Right forelimb (tissue), 1 donor: ENCODE measurements at regions not wholly inside any gene's neighbourhood (a gene's known extent, or its start where the extent isn't known, plus 50 kb on each side); places are given as distances from the start of the nearest gene placed in this dataset.
"Not testable (repeated sequence)": the region's sequence is repeated elsewhere in the genome, so short reads cannot be mapped to it uniquely, and the experiment has no call there.

Source experiments
- DNase-seq: peaks from one replicate; pipeline ENCODE4 v3.0.0-alpha.2; 2018

DNA sequence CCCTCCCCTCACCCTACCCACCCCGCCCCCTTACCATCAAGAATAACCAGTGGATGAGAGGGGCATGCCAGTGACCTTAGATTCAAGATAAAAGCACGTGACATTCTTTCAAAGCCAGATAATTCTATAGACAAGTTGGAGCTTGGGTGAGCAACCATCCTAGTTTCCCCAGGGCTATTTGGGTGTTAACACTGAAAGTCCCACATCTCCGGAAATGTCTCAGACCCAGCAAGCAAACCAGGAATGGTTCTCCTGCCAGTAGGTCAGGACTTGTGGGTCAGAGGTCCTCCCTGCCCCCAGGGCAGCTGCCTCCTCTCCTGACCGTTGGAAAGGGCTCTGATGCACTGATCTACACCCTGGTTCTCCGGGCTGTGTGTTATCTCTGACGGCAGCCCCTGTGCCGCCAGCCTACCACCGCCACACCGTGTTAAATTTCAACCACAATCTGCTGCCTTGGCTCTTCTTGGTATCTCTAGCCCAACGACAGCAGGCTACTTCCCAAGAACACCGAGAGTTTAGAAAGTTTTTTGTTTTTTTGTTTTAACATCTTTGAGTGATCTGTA is 287.0 kb downstream of the BCL2L11 start:
- not testable (repeated sequence) for DNase-seq

DNA sequence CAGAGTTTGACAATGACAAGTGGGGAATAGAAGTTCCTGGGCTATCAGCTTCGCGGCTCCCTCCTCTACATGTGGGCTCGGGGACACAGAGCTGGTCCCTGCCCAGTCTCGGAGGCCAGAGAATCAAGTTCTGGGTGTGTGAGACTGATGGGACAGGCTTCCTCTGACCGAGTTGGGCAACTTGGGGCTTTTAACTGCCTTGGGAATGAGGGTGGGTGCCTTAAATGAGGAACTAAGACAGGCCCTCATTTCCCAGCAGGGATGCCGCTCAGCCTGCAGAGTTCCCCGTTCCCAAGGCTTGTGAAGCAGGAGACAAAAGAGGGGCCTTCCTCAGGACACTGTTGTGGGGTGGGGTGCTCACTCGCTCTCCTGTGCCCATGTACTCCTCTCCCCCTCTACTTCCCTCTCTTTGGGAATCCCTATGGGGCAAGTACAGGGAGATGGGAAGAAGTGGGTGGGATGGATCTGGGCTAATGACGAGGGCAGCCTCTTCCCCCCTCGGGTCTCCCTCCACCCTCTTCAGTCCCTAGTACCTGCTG is 290.2 kb downstream of the BCL2L11 start:
- not testable (repeated sequence) for DNase-seq

DNA sequence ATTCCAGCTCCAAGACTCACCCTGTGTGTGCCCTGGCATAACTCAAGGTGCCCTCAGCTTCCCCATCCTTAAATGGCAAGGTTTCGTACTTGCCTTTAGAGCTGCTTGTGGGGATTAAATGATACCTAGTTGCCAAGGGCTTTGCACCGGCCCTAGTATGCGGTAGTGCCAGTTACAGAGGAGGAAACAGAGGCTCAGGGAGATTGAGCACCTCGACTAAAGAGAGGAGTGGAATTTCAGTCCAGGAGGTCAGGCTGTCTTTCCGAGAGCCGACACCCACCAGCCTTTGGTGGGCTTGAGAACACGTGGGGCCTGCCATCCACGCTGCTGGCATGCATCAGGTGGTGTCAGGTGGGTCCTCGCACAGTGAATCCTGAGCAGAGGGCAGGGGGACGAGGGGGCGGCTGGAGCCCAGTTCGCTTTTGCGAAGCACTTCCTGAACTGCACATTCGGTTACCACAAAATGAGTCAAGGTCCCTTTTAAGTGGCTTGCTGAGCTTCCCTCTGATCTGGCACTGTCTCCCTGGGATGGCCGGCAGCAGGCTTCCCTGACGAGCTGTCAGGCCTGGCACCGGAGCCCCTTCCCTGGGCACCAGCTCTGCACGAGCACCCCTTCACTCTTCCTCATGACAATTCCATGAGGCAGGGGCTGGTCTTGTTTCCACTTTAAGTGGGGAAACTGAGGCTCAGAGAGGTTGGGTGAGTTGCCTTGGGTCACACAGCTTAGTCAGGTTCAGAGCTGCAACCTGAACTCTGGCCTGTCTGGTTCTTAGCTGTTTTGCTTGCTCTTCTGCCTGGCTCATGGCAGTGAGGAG is 291.4 kb downstream of the BCL2L11 start:
- not testable (repeated sequence) for DNase-seq

DNA sequence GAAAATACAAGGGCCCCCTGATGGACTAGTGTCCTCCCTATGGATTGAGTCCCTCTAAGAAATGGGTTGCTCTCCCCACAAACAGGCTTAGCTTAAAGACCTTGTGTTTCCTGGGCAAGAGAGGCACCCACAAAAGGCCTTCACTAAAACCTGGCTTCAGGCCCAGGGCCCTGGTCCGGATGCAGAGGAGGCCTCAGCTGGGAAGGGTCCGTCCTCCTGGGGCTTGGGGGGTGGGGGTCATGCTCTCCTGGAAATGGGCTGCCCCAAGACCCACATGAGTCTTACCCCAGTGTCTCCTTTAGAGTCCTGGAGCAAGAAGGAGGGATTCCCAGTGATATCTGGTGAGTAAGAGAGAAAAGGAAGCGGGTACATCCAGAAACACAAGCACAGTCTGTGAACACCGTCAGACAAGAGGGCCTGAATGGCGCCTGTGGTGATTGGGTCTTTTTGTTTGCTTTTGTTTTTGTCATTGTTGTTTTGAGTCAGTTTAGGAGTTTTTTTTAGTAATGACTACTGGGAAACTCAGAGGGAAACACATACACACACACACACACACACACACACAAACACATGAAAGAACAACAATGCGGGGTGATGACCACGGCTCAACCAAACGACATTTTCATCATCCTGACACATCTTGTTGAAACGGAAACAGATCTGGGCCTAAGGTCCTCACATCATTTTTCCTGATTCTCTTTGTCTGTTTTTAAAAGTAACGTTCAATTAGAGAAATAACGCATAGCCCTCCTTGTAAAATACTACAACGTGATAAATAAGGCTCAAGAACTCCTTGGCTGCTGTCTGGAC is 292.3 kb downstream of the BCL2L11 start:
- not testable (repeated sequence) for DNase-seq

DNA sequence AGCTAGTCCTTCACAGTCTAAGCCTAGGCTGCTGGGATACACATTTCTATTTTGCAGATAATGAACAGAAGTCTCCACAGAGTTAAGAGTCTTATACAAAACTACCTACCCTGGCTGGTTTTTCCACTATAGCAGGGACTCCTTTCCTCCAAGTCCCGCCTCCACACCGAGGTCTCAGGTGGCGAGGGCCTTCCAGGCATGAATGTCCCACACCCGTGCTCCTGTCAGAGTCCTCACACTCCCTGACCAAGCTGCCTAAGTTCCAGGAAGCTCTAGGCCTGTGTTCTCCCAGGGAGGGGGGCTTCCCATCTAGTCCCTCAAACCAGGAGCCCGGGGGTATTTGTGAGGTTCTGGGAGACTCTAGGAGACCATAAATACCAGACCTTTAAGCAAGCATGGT is 293.2 kb downstream of the BCL2L11 start:
- DNase-seq = not testable (repeated sequence)

DNA sequence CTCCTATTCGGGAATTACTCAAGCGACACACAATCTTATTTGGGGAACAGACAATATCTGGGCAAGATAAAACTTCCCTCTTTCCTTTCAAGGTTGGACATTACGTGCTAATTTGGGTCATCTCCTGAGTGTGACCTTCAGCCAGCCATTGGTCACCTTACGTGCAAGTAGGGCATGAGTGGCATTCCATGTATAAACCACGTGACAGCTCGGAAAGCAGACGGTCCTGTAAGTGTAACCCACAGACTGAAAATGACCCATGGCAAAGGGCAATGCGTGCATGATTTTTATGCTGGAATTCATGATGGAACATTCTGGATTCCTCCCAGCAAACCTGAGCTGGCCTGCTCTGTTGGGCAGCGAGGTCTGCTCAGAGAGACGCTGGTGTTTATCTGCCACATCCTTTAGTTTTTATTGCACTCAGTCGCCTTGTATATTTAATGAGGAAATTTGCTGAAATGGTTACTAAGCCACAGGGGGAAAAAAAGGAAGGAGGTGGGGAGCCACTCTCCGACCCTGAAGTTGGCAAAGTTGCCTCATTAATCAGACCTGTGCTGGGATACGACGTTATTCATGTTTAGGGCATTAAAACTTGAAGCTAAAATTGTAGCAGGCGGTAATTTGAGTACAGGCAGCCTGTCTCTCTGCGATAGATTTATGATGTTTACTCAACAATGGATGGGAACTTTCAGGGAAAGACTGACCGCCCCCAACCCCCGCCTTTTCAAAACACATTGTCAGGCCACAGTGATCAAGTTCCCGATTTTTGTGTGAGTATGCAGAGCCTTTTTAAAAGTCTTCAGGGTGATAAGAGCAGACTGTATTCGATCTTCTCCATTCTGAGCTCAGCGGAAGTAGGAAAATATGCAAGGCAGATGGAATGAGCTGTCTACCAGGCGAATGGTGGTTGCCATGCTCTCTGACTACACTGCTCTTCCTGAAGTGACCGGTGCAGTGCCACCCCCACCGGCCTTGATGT is 295.3 kb downstream of the BCL2L11 start:
- DNase-seq = not testable (repeated sequence)

DNA sequence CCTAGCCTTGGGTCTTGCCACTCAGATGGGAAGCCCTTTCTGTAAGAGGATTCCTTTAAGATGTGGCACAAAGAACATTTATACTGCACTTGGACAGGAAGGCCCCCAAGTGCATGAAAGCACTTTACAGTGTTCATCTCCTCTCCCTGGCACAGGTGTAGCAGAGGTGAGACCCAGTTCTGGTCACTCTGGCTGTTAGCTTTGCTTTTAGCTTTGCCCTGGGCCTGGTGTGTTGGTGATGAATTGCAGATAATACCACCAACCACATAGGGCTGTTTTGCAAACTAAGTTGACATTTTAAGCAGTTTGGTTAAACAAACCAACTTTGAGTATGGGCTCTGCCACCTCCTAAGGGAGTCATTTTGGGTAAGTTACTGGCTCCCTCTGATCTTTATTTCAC is 296.3 kb downstream of the BCL2L11 start:
- DNase-seq = not testable (repeated sequence)

DNA sequence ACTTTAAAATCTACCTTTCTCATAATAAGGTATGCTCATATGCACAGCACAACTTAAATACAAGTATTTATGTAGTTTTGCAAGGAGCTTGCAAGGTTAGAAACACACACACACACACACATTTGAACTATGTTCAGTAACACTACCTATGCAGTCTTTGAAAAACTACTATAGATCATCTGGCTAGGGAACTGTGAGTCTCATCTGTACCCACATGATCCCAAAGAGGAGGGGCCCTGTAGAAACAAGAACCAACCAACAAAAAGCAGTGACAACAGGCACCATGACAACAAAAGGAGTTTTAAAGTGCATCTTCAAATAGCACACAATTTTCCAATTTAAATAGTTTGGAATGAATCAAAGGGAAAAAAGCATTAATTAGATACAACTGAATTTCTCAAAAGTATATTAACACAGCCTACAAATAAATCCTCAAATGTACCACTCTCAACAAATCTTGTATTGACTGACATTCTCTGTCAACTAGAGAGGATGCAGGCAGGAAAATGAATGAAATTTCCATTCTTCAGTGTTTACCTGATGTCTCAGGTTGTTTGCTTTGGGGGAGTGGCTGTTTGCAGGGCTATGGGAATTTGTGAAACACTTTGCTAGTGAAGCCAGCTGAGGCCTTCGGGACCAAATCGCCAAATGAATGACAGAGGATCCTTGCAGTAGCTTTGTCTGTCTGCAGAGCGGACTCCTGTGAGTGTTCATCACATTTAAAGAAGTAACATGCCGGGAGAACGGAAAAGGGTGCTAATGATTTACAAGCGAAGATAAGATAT is 297.6 kb downstream of the BCL2L11 start:
- DNase-seq = not testable (repeated sequence)

DNA sequence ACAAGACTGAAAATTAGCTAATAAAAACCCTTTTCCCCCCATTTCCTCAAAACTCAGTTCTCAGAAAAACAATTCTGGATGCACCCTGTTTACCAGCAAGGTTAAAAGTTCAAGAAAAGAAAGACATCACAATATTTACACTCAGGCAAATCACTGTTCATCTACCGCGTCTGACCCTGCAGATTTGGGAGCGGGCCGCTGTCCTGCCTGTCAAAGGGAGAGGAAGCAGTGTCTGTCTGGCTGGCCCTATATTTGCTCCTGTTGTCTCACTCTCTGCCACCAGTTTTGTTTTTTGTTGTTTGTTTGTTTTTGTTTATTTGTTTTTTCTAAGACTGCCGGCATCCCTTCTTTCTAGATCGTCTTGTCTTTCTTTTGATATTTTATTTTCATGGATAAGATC is 299.4 kb downstream of the BCL2L11 start:
- not testable (repeated sequence) for DNase-seq

DNA sequence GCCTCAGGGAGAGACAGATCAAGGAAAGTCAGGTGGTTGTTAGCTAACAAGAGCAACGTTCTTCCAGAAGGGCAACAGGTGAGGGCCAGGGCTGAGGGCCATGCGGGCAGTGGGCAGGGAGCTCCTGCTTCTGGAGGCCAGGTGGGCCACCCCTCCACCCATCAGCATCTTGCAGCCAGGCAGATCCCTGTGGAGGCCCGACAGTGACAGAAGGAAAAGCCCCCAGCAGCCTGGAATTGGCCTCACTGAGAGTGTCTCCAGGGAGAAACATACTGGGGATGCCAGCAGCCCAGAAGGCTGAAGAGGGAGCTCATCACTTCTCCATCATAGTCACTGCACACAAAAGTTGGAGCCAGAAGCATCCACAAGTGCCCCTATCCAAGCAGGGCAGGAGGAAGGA is 300.1 kb downstream of the BCL2L11 start:
- not testable (repeated sequence) for DNase-seq

DNA sequence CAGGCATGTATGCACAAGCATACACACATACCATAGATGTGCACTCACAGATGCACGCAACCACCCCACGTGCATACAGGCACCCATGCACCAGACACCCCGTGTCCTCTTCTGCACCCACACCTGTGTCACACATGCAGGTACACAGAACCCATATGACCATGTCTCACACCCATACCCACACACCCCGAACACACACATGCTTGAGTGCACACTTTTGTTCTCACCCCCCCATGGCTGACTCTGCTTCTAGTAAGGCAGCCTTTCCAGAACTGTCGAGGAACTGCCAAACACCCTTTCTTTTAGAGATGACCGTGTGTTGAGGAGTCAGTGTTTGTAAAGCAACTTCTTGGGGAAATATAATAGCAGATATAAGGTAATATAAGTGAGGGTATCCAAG is 301.2 kb downstream of the BCL2L11 start:
- DNase-seq = not testable (repeated sequence)

DNA sequence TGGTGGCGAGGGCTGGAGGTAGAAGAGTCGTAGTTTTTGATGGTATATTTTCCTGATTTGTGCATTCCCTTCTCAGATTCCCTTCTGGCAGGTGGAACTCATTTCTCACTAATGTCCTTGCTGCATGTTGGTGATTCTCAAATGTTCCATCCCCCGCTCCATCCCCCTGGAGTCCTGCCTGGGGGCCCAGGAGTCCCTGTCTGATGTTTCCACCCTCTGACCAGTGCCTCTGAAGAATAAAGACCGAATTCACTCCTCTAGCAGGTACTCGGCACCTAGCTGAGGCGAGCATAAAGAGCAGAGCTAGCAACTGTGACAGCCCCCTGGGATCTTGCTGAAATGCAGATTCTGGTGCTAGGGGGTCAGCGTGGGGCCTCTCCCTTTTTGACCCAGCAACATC is 301.8 kb downstream of the BCL2L11 start:
- DNase-seq = not testable (repeated sequence)

DNA sequence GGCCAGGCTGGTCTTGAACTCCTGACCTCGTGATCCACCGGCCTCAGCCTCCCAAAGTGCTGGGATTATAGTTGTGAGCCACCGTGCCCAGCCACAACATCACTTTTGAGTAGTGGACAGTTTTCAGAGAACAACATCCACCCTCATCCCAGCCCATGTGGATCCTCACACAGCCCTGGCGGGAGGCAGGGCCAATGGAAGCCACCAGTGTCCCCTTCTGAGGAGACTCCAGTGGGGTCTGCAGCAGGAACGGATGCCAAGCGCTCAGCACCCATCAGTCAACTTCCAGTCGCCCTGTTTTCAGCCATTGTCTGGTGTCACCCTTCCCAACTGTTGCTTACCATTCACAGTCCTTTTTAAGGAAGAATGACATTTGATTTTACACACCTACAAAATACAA is 302.5 kb downstream of the BCL2L11 start:
- not testable (repeated sequence) for DNase-seq

DNA sequence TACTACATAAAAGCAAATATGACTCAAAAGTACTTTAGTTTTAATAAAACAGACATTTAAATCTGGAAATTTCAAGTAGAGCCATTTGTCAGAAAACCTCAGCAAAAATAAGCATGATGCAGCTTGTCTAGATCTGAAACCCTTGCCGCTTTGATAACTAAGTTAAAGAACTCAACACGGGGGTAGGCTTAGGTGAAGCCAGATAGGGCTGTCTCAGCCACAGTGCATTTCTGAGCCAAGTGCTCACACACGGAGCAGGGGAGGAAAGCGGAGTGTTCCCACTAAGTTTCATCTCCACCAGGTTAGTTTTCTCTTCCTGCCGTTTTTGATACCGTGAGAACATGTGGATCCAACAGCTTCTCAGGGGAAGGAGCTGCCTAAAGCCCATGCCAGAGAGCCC is 303.5 kb downstream of the BCL2L11 start:
- not testable (repeated sequence) for DNase-seq

DNA sequence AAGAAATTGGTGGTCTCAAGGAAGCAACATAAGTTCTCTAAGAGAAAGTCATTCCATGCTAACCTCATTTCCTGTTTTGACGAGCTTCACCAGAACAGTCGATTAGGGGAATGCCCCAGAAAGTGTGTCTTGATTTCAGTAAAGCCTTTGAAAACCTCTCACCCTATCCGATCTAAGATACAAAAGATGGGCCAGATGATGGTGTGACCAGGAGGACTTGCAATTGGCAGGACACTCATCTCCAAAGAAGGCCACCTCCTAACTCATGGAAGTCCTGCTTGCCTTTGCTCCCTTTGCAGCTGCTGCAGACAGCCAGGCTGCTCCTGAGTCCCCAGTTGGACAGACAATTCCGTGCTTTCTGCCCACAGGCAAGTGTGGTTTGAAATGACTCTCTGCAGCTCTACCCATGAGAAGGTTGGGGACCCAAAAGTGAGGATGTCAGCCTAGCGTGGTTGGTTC is 304.2 kb downstream of the BCL2L11 start:
- not testable (repeated sequence) for DNase-seq

DNA sequence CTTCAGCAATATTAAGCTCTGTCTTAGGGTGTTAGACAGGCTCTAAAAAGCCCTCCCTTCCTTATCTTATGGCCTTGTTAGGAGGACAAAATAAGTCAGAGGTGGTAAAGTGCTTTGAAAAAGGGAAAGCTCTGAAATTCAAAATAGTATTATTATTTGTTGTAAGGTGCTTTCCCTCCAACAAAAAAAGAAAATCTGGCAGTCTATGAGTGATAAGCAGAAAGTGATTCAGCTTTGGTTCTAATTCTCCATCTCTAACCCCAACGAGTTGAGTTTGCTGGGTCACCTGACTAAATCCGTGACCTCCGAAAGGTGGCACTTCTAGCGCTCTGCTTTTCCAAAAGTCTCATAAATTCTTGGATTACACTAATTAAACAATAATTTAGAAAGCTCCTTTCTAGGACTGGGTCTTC is 305.1 kb downstream of the BCL2L11 start:
- not testable (repeated sequence) for DNase-seq

DNA sequence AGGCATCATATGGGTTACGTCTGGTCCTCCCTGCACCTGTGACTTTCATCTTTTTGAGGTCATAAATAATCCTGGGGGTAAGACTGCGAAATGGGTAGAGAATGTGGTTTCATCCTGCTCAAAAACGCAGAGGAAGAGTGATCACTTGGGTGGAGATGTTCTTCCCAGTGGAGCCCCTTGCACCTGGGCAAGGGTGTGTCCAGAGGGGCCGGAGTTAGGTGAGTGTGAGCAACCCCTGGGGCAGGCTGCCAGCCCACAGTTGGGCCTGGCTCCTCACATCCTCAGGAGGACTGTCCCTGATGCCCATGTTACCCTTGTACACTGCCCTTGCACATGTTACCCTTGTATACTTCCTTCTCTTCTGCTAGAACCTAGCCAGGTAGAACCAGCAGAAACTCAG is 306.6 kb downstream of the BCL2L11 start:
- not testable (repeated sequence) for DNase-seq

DNA sequence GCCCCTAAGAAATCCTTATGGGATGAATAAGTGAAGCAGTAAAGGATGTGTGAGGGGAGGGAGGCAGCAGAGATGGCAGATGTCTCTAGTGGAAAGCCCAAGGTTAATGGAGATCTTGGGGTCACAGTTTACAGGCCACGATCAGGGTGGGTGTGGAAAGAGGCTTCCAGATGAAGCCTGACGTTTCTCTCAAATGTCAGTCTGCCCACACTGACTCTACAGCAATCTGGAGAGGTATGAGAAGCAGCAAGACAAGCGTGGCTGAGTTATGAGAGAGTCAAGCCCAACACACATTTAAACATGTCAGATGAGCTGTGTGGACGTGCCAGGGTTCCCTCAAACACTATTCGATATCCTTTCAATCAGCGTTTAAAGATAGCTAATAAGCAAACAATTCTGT is 308.2 kb downstream of the BCL2L11 start:
- DNase-seq = not testable (repeated sequence)

DNA sequence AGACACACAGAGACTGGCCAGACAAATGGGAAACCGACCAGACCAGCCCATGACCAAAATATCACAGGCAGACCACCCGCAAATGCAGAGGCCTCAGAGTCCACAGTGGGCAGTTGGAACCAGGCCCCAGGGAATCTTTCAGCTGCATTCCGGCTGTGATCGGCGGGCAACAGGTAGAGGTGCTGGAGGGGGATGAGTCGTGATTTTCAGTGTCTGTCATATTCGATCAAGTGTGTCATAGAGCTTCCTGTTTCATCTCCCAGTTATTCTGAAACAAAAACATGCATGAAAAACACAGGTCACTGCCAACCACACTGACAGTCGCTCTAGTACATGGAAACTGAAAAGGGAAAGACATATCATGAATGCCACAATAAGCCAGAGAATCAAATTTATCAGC is 308.6 kb downstream of the BCL2L11 start:
- not testable (repeated sequence) for DNase-seq

DNA sequence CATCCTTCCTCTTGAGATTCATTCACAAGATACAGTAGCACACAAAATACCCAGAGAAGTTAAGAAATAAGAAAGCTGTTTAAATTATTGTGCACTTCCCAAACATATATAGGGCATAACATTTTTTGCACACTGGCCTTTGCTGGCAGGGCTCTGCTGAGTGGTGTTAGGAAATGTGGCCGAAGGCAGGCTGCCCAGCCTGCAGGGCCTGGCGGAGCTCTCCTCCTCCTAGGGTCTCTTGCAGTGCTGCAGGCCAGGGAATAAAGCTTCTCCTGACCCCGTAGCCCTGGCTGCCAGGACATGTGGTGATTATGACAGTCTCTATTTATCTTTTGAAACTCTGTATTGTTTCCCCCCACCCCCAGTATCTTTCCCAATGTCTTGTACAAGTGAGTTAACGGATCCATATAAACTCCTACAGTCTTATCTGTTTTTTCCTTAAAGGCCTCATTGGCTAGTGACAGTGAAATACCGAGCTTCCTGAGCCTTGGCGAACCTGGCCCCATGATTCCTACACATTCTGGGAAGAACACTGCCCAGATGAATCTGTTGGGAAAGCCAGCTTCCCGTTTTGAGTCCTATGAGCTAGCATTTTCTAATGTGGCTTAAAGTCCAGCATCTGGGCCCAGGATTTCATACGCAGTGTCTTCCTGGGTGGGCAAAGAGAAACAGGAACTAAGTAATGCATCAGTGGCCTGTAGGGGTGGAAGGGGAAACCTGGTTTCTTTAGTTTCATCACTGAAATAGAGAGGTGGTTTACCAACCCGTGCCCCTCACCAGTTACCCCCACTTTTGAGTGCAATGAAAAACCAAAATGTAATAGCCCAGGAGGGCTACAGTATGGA is 310.3 kb downstream of the BCL2L11 start:
- DNase-seq = not testable (repeated sequence)
